ENCODE measurements at regions not wholly inside any gene's neighbourhood (a gene's known extent, or its start where the extent isn't known, plus 50 kb on each side); places are given as distances from the start of the nearest gene placed in this dataset.

DNA sequence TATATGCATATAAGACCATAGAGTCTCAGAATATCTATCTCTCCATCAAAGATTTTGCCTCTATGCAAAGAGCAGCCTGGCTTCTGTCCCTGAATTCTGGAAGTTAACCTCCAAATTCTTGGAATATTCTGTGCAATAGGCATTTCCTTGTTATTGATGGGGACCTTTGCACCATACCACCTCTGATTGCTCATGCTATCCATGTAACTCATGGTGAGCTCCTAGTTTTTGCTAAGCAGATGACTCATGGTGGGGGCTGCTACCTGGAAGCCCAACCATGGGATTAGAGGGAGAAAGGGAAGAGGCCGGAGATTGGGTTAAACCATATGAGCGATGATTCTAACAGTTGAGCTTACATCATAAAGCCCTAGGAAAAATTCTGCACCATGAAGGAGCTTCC lies 310.2 kb upstream of the FIGN start:
- DNase-seq (no peak), ATAC-seq (no peak)
- no peak overlapping the region for H3K4me3 Mint-ChIP-seq
- no peaks in the 10 kb centered on the region for H3K36me3 Mint-ChIP-seq
- no peaks in the 10 kb centered on the region for H3K27me3 Mint-ChIP-seq
- peaks cover 10% of the 10 kb centered on the region for H3K9me3 Mint-ChIP-seq (ENCODE audit: low read depth)
- H3K4me1 Mint-ChIP-seq = no peaks in the 10 kb centered on the region
- CTCF ChIA-PET = no interaction called here
- H3K27ac Mint-ChIP-seq = no peak overlapping the region

DNA sequence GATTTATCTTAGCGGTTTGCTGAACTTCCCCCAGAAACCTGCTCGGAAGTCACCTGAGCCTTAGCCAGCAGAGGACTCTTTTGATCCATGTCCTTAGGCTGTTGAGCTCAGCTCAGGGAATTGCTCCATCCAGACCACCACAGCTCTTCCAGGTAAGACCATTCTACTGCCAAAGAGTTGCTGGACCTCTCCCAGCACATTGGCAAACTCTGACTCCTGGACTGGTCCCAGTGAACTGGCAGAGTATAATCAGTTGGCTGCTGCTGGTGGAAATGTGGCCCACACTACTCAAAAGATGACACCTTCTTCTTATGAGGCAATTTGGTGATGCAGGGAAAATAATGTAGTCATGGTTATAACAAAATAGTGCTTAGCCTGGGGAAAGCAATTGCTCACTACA lies 308.8 kb upstream of the FIGN start:
- no peaks in the 10 kb centered on the region for H3K4me1 Mint-ChIP-seq
- H3K4me3 Mint-ChIP-seq = no peak overlapping the region
- H3K27ac Mint-ChIP-seq = no peak overlapping the region
- H3K9me3 Mint-ChIP-seq (ENCODE audit: low read depth) = peaks cover 18% of the 10 kb centered on the region
- ATAC-seq = no peak
- DNase-seq = no peak
- no peaks in the 10 kb centered on the region for H3K27me3 Mint-ChIP-seq
- CTCF ChIA-PET = no interaction called here
- H3K36me3 Mint-ChIP-seq = no peaks in the 10 kb centered on the region

DNA sequence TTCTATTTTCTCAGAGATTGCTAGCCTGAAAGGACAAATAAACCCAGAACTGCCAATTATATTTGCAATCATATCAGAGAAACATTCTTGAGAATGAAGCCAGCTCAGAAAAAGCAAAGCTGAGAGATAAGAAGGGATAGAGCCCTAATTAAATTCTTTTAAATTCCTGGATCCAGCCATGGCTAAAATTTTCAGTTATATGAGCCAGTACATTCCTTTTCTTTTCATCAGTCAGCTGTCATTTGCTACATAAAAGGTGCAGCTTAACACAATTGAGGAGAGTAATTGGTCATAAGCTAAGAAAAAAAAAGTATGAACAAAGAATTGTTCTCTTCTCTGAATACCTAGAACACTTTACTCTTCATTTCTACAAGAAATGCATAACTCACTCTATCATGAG lies 303.5 kb upstream of the FIGN start:
- Mint-ChIP-seq H3K4me1 (no peaks in the 10 kb centered on the region), H3K4me3 (no peak overlapping the region), H3K27ac (no peak overlapping the region), H3K36me3 (no peaks in the 10 kb centered on the region), H3K9me3 (ENCODE audit: low read depth) (peaks cover 12% of the 10 kb centered on the region), H3K27me3 (no peaks in the 10 kb centered on the region)
- CTCF ChIA-PET = no interaction called here
- no peak for ATAC-seq
- no peak for DNase-seq

DNA sequence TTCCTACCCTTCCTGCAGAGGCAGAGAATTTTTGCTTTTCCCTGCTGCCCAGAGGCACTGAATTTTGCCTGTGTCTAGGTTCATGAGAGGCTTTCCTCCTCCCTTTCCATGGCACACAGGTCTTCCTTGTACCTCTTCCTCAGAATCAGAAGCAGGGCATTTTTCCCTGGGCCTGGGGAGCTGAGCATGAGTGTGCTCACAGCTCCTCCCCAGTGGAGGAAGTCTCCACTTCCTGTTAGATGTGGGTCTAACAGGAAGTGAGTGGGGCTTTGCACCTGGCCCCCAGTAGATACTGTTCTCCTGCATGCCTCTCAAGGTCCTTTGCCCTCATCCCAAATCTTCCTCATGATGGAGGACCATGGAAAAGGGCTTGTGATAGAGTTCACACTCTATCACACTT lies 297.2 kb upstream of the FIGN start:
- no peaks in the 10 kb centered on the region for H3K4me1 Mint-ChIP-seq
- ATAC-seq (no peak), DNase-seq (no peak)
- CTCF ChIA-PET = no interaction called here
- H3K36me3 Mint-ChIP-seq = no peaks in the 10 kb centered on the region
- H3K4me3 Mint-ChIP-seq = no peak overlapping the region
- no peaks in the 10 kb centered on the region for H3K27me3 Mint-ChIP-seq
- no peak overlapping the region for H3K27ac Mint-ChIP-seq
- peaks cover 8% of the 10 kb centered on the region for H3K9me3 Mint-ChIP-seq (ENCODE audit: low read depth)

DNA sequence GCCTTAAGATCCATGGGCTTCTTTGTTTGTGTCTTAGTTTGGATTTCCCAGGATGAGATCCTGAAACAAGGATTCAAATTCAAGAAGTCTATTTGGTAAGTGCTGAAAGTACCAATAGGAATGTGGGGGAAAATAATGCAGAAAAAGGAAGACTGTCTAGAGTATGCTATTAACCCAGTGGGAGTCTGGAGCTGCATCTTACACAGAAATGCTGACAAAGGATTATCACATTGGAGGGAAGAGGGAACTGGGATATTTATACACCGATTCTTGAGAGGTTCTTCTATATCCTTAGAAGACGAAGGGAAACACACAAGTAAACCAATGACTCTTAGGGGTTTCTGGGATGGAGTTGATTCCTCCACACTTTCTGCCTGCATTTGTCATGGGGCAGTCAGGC lies 294.8 kb upstream of the FIGN start:
- Mint-ChIP-seq H3K36me3 (no peaks in the 10 kb centered on the region), H3K9me3 (ENCODE audit: low read depth) (peaks cover 12% of the 10 kb centered on the region), H3K4me1 (no peaks in the 10 kb centered on the region), H3K27ac (no peak overlapping the region), H3K27me3 (no peaks in the 10 kb centered on the region), H3K4me3 (no peak overlapping the region)
- ATAC-seq (no peak), DNase-seq (no peak)
- CTCF ChIA-PET = no interaction called here

DNA sequence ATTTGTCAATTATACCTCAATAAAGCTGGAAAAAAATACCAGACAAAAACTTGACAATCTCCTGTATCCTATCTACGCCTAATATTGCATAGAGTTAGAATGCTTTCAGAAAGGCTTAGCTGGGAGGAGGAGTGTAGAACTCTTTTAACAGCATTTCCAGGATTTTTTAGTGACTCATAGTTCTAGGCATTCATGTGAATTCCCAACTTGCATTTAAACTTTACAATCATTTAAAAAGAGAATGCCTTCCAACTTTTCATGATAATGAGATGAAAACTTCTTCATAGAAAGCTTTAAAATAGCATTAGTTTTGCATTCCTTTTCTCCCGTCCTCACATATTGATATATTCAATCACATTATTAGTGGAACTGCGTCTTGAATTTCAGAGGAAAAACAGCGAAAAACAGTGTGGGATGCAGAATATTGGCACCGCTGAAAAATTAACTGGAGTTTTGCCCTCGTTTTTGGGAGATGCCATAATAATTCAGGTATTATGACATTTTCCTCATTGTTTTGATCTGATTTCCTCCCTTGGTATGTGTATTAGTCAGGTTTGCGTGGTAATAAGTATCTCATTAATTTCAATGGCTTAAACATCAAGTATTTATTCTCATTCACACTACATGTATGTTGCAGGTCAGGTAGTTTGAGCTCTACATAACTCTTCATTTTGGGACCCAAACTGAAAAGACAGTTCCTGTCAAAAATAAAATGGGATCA lies 293.2 kb upstream of the FIGN start:
- DNase-seq (no peak), ATAC-seq (no peak)
- Mint-ChIP-seq H3K27ac (no peak overlapping the region), H3K4me3 (no peak overlapping the region), H3K27me3 (no peaks in the 10 kb centered on the region), H3K4me1 (no peaks in the 10 kb centered on the region), H3K9me3 (ENCODE audit: low read depth) (peaks cover 12% of the 10 kb centered on the region), H3K36me3 (no peaks in the 10 kb centered on the region)
- CTCF ChIA-PET = no interaction called here

DNA sequence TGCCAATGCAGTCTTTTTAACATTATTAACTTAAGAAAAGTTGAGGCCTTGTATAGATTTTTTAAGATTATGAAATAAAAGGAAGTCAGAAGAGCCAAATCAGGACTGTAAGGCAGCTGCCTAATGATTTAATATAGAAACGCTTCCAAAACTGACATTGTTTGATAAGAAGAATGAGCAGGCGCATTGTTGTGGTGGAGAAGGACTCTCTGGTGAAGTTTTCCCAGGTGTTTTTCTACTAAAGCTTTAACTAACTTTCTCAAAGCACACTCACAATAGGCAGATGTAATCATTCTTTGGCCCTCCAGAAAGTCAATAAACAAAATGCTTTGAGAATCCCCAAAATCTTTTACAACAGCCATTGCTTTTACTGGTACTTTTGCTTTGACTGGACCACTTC lies 288.6 kb upstream of the FIGN start:
- H3K4me1 Mint-ChIP-seq = no peaks in the 10 kb centered on the region
- DNase-seq (no peak), ATAC-seq (no peak)
- peaks cover 10% of the 10 kb centered on the region for H3K9me3 Mint-ChIP-seq (ENCODE audit: low read depth)
- H3K4me3 Mint-ChIP-seq = no peak overlapping the region
- H3K27ac Mint-ChIP-seq = no peak overlapping the region
- no peaks in the 10 kb centered on the region for H3K27me3 Mint-ChIP-seq
- CTCF ChIA-PET = no interaction called here
- no peaks in the 10 kb centered on the region for H3K36me3 Mint-ChIP-seq

DNA sequence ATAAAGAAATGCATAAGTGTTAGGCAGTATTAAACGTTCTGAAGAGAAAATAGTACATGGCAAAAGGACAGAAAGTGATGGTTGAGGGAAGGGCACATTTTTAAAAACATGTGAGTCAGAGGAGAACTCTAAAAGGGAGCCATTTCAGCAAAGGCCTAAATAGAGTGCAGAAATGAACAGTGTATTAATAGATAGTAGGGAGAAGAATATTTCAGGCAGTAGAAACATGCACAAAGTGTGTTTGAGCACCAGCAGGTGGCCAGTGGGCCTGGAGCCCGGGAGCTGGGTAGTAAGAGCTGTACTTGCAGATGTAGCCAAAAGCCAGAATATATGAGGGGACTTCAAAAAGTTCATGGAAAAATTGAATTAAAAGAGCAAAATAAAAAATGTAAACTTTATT lies 288.1 kb upstream of the FIGN start:
- Mint-ChIP-seq H3K27me3 (no peaks in the 10 kb centered on the region), H3K4me1 (no peaks in the 10 kb centered on the region), H3K9me3 (ENCODE audit: low read depth) (peaks cover 10% of the 10 kb centered on the region), H3K36me3 (no peaks in the 10 kb centered on the region), H3K27ac (no peak overlapping the region), H3K4me3 (no peak overlapping the region)
- no peak for ATAC-seq
- DNase-seq = no peak
- CTCF ChIA-PET = no interaction called here

DNA sequence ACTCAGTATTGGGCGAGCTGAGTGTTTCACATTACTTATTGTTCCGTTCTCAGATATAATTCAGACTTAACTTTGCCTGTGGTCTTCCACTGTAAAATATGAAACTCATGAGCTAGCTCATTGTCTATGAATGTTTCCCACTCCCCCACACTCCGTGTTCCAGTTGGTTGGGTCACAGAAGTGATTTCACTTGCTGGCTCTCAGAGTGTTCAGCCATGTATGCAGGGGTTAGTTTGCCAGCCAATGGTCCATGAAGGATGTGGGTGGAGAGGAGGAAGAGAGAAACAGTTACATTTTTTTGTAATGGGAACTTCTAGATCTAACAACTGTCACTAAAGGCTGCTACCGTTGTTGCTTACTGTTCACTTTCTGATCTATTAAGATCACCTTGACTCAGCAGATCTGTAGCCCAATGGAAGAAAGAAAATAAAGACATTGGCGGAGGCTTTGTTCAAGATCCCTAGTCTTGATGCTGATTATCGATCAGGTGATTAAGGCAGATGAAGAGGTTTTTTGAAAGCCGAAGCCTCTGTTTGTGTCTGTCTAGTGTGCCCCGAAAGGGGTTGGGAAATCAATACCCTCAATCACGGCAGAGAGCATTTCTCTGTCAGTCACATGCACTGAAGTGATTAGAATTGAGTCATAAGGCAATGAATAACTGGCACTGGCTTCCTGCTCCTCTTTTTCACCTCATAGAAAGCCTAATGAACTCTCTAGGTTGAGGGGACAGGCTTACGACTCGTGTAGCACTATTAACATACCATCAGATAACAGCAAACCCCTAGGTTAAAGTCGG lies 279.7 kb upstream of the FIGN start:
- H3K36me3 Mint-ChIP-seq = no peaks in the 10 kb centered on the region
- ATAC-seq = no peak
- CTCF ChIA-PET = no interaction called here
- no peaks in the 10 kb centered on the region for H3K27me3 Mint-ChIP-seq
- H3K4me3 Mint-ChIP-seq = no peak overlapping the region
- H3K9me3 Mint-ChIP-seq (ENCODE audit: low read depth) = peaks cover 2% of the 10 kb centered on the region
- no peak for DNase-seq
- no peaks in the 10 kb centered on the region for H3K4me1 Mint-ChIP-seq
- H3K27ac Mint-ChIP-seq = no peak overlapping the region

DNA sequence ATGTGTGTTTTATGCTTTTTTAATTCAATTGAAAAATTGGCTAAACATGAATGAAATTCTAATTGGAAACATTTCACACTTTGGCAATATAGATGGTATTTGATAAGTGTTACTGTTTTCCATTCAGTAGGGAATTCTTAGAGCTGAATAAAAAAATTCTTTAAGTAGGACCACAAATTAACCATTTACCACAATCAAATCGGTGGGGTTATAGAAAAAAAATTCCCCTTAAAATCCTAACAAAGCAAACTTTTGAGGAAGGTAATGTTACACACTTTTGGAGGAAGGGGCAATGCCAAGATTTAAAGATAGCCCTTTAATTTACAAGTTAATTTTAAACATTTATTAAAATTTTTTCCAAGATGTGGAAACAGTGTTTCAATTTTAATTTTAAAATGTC lies 279.0 kb upstream of the FIGN start:
- peaks cover 2% of the 10 kb centered on the region for H3K9me3 Mint-ChIP-seq (ENCODE audit: low read depth)

DNA sequence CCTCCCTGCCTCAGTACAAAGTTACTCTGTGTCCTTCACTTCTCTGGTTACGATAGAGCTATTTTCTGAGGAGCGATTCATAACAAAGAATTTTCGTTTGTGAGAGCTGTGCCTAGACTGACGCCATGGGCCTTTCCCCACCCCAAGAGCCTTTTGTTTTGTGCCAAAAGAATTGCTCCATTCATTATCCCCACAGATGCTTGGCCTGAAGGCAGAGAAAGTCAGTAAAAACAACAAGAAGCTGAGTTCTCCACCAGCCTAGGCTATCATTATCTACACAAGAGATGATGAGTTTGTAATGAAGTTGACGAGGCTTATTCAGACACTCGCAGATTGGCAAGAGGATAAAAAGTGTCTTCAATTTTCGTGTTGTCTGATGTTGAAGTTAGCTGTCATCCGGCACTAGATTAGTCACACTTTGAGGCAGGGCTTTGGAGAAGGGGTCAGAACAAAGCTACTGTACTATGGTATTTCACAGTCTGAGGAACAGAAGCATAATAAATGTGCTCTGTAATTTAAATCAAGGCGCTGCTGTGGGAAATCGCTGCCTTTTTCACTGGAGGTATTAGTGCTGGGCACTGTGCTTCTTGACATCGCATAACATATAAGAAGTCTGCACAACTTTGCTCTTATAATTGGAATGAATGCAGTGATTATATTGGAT lies 278.4 kb upstream of the FIGN start:
- no peak overlapping the region for H3K4me3 Mint-ChIP-seq
- H3K4me1 Mint-ChIP-seq = no peaks in the 10 kb centered on the region
- ATAC-seq (no peak), DNase-seq (no peak)
- H3K27ac Mint-ChIP-seq = no peak overlapping the region
- H3K27me3 Mint-ChIP-seq = no peaks in the 10 kb centered on the region
- H3K36me3 Mint-ChIP-seq = no peaks in the 10 kb centered on the region
- H3K9me3 Mint-ChIP-seq (ENCODE audit: low read depth) = peaks cover 2% of the 10 kb centered on the region
- CTCF ChIA-PET = no interaction called here

More for the DNA sequence above, 279.0 kb upstream of the FIGN start:
- CTCF ChIA-PET = no interaction called here
- H3K4me3 Mint-ChIP-seq = no peak overlapping the region
- DNase-seq = no peak
- H3K36me3 Mint-ChIP-seq = no peaks in the 10 kb centered on the region
- no peak for ATAC-seq
- no peaks in the 10 kb centered on the region for H3K4me1 Mint-ChIP-seq
- H3K27ac Mint-ChIP-seq = no peak overlapping the region
- H3K27me3 Mint-ChIP-seq = no peaks in the 10 kb centered on the region

DNA sequence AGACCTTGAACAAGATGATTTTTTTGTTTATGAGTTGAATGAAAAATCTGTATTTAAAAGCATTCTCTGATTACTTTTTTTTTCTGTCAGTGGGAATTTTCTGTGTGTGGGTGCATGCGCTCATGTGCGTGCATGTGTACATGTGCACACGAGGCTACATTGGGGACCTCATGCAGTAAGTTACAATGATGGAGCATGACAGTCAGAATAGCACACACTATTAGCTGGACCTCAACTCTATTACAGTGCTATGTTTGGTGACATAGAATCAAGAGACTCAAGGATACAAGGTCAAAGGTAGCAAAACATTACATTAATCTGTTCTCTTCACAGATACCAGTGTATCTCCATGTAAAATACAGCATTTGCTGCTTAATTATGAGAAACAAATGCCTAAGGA lies 276.8 kb upstream of the FIGN start:
- CTCF ChIA-PET = no interaction called here
- no peaks in the 10 kb centered on the region for H3K27me3 Mint-ChIP-seq
- ATAC-seq (no peak), DNase-seq (no peak)
- H3K36me3 Mint-ChIP-seq = no peaks in the 10 kb centered on the region
- no peaks in the 10 kb centered on the region for H3K4me1 Mint-ChIP-seq
- no peak overlapping the region for H3K27ac Mint-ChIP-seq
- H3K4me3 Mint-ChIP-seq = no peak overlapping the region
- peaks cover 2% of the 10 kb centered on the region for H3K9me3 Mint-ChIP-seq (ENCODE audit: low read depth)

DNA sequence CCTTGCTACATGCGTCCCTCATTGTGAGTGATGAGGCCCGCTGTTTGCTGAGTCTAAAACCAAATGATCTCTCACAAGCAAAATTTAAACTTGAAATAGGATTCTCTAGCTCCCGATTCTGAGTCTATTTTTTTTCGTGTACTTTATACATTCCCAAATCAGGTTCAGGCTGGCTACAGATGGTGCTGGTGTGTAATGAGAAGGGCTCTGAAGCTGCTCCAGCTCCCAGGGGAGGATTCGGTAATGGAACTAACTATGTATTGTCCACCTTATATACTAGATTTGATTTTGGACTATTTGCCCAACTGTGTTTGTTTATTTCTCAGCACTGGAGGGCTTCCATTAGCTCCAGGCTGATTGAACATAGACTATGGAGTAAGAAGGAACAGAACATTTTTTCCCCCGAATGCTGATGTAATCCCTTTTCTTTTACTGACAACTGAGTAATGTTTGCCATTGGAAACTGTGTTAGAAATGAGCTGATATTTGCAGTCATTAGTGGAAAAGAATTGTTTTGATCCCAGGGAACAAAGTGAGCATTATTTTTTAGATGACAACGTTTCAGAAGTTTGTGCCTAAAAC lies 274.0 kb upstream of the FIGN start:
- Mint-ChIP-seq H3K27ac (no peak overlapping the region), H3K4me1 (no peaks in the 10 kb centered on the region), H3K36me3 (no peaks in the 10 kb centered on the region), H3K27me3 (no peaks in the 10 kb centered on the region), H3K9me3 (ENCODE audit: low read depth) (peaks cover 2% of the 10 kb centered on the region), H3K4me3 (no peak overlapping the region)
- no peak for DNase-seq
- no peak for ATAC-seq
- CTCF ChIA-PET = no interaction called here

DNA sequence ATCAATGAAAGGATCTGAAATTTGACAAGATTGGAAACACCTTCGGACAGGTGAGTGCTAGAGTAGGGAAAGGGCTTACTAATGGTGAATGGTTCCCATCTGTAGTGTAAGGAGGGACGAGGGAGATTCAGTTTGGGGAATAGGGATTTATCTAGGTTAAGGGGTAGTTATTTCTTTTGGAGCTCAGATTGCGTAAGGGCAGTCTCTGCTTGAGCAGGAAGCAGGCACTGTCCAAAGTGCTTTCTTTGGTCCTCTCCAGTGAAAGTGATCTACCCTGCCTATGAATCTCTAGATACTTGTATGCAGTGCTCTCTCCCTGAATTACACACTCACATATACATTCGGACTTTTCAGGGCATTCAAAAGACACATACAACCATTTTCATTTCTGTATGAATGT lies 272.9 kb upstream of the FIGN start:
- CTCF ChIA-PET = no interaction called here
- Mint-ChIP-seq H3K27ac (no peak overlapping the region), H3K9me3 (ENCODE audit: low read depth) (peaks cover 5% of the 10 kb centered on the region), H3K27me3 (no peaks in the 10 kb centered on the region), H3K36me3 (no peaks in the 10 kb centered on the region), H3K4me3 (no peak overlapping the region), H3K4me1 (no peaks in the 10 kb centered on the region)
- ATAC-seq (no peak), DNase-seq (no peak)

Measured in activated CD8-positive, alpha-beta memory T cell treated with anti-CD3 and anti-CD28 coated beads, Interleukin-2, amount 10 ng/mL, durations not matched to agents 7 days and 5 days (primary cell).